K562 (cell line): ENCODE measurements at regions not wholly inside any gene's neighbourhood (a gene's known extent, or its start where the extent isn't known, plus 50 kb on each side); places are given as distances from the start of the nearest gene placed in this dataset.

Experiments
- ATAC-seq: fragments of 200-7000 bp; cut with Tn5 transposase; 3 replicates; pipeline ENCODE4 v1.9.1; 2020; ENCODE audit warnings: moderate library complexity
- BruUV-seq: library from RNA; stranded (reverse); fragments of 400-500 nt; replicated peaks from 2 replicates; lab custom pipeline; 2021; lab: Mats Ljungman, UMichigan
- CTCF ChIA-PET: fragments of 300-600 bp; formaldehyde crosslinking; extraction: SDS; loops from one replicate; lab custom pipeline; 2021; ENCODE audit warnings: low intra/inter-chr PET ratio; lab: Yijun Ruan, JAX
- POLR2A ChIA-PET: fragments of 300-600, 350-650 bp; sonication (Branson Sonifier 250); formaldehyde crosslinking; extraction: SDS; loops from one replicate; lab custom pipeline; 2021; ENCODE audit warnings: antibody characterized with exemption, inconsistent platforms; lab: Yijun Ruan, JAX
- DNase-seq, 4 experiments: peaks; one replicate each; pipeline versions ENCODE4 v3.0.0 to v3.0.0-alpha.2; 2011 to 2018; ENCODE audit warnings: low spot score in 3 of 4, mixed read lengths in 3 of 4; ENCODE audit errors: extremely low read depth in 1 of 4
- FAIRE-seq: peaks from 2 replicates; lab custom pipeline; 2011; peaks lifted over from hg19 to GRCh38; lab: Jason Lieb, UNC
- H2AFZ ChIP-seq: 2 replicates; pipeline ENCODE4 v1.6.0; 2011; ENCODE audit warnings: low read depth, low read length, control low read depth, inconsistent platforms
- H3K27ac ChIP-seq: fragments of 200-600 bp; 3 replicates; pipeline ENCODE4 v1.8.0; 2011; ENCODE audit warnings: low read depth, mild to moderate bottlenecking, control low read depth, inconsistent platforms, low read length, moderate library complexity, mixed read lengths; ENCODE audit errors: extremely low read depth
- H3K27me3 ChIP-seq, 2 experiments: fragments of 300-600 bp in 1 of 2; 2 replicates in 1 of 2; 3 replicates in 1 of 2; pipeline versions ENCODE4 v1.6.0 to v1.8.0; 2011; ENCODE audit warnings: inconsistent platforms in 2 of 2, low read length in 2 of 2, mild to moderate bottlenecking in 1 of 2, mixed read lengths in 1 of 2, moderate library complexity in 1 of 2; ENCODE audit not compliant: control insufficient read depth in 2 of 2, insufficient read depth in 2 of 2
- H3K36me3 ChIP-seq: fragments of 300-600 bp; 3 replicates; pipeline ENCODE4 v1.8.0; 2011; ENCODE audit warnings: mild to moderate bottlenecking, low read length, inconsistent platforms; ENCODE audit not compliant: control insufficient read depth, insufficient read depth
- H3K4me1 ChIP-seq, 2 experiments: fragments of 200-600 bp in 1 of 2; replicated peaks in 1 of 2; 2 replicates in 1 of 2; 3 replicates in 1 of 2; pipeline versions ENCODE4 v1.5.1 to v1.8.0; 2011; ENCODE audit warnings: inconsistent platforms in 2 of 2, low read length in 2 of 2, mild to moderate bottlenecking in 1 of 2, mixed read lengths in 1 of 2, moderate library complexity in 1 of 2; ENCODE audit not compliant: control insufficient read depth in 2 of 2, insufficient read depth in 2 of 2
- H3K4me2 ChIP-seq: 2 replicates; pipeline ENCODE4 v1.6.1; 2011; ENCODE audit warnings: low read length, control low read depth, inconsistent platforms, mixed read lengths; ENCODE audit not compliant: insufficient read depth
- H3K4me3 ChIP-seq: fragments of 200-600 bp; sonication (generic), shearing (Covaris generic); 2 replicates; pipeline ENCODE4 v1.5.1; 2016; ENCODE audit warnings: control low read depth, inconsistent platforms
- H3K79me2 ChIP-seq: fragments of 200-600 bp; 3 replicates; pipeline ENCODE4 v1.8.0; 2011; ENCODE audit warnings: low read length, inconsistent platforms; ENCODE audit not compliant: control insufficient read depth, insufficient read depth
- H3K9ac ChIP-seq, 2 experiments: 2 replicates each; pipeline versions ENCODE4 v1.6.0 to v1.6.1; 2011; ENCODE audit warnings: low read depth in 2 of 2, low read length in 2 of 2, control low read depth in 1 of 2, inconsistent platforms in 1 of 2, mild to moderate bottlenecking in 1 of 2, mixed read lengths in 1 of 2; ENCODE audit not compliant: insufficient read depth in 1 of 2
- H3K9me1 ChIP-seq: one replicate; pipeline ENCODE4 v1.6.0; 2011; ENCODE audit warnings: inconsistent platforms, mild to moderate bottlenecking, low read length, moderate library complexity; ENCODE audit not compliant: control insufficient read depth, insufficient read depth
- H3K9me3 ChIP-seq: replicated peaks from 2 replicates; pipeline ENCODE4 v1.5.1; 2011; ENCODE audit warnings: low read depth, low read length, inconsistent platforms; ENCODE audit not compliant: control insufficient read depth, insufficient read depth
- H4K20me1 ChIP-seq: replicated peaks from 2 replicates; pipeline ENCODE4 v1.6.1; 2011; ENCODE audit warnings: low read length, inconsistent platforms, mixed read lengths; ENCODE audit not compliant: control insufficient read depth, insufficient read depth
- FIP1L1 ChIP-seq: fragments of 200-400 bp; formaldehyde crosslinking; IDR thresholded peaks from 2 replicates; pipeline ENCODE4 v1.6.1; 2018; ENCODE audit warnings: mild to moderate bottlenecking, low read depth, low read length; ENCODE audit not compliant: poor library complexity, severe bottlenecking
- PKNOX1 ChIP-seq: fragments of 450-650 bp; IDR thresholded peaks from 2 replicates; pipeline ENCODE4 v1.6.1; 2016
- WGBS: fragments of 100-300 bp; shearing (Covaris generic); methylation state at CpG from one replicate; pipeline ENCODE4 v1.1.6; 2016; ENCODE audit warnings: low coverage, mixed read lengths; ENCODE audit not compliant: insufficient coverage; ENCODE audit errors: missing lambda C conversion rate; 5-methylcytosine and 5-hydroxymethylcytosine counted together
- in situ Hi-C: fragments of 300-500 bp; cut with MboI; formaldehyde crosslinking; loops from 4 replicates; pipeline ENCODE4 v1.15.0; 2018; ENCODE audit warnings: inconsistent platforms, mixed read lengths
- intact Hi-C: fragments of 100-400 bp; cut with micrococcal nuclease; formaldehyde crosslinking; loops from 2 replicates; pipeline ENCODE4 v1.14.2; 2022
- TF ChIP-seq, protein P1 (sequence below): sonication (generic); formaldehyde crosslinking; IDR thresholded peaks from 2 replicates; pipeline ENCODE4 v1.8.1; 2023; ENCODE audit warnings: mild to moderate bottlenecking, missing genetic modification reagents
- TF ChIP-seq, protein P2 (sequence below): IDR thresholded peaks from 3 replicates; pipeline ENCODE4 v1.6.1; 2011; ENCODE audit warnings: borderline replicate concordance, mild to moderate bottlenecking; ENCODE audit not compliant: insufficient read length, insufficient read depth

- H3K4me3 ChIP-seq = no peak overlapping the region
- CTCF ChIA-PET = no interaction called here
Observed at GRCh38 chr4:81891005-81891996, 419.6 kb upstream of the RASGEF1B start.

More at GRCh38 chr4:81891005-81891996, 419.6 kb upstream of the RASGEF1B start:
- Histone ChIP-seq H3K27ac (no peak overlapping the region), H3K9me1 (no peaks in the 10 kb centered on the region), H2AFZ (no peak overlapping the region), H3K27me3 (peaks cover 0 to 6% of the 10 kb centered on the region in 2 experiments; a peak in 2 of 5 replicates), H3K4me2 (no peak overlapping the region), H3K9me3 (no peaks in the 10 kb centered on the region), H4K20me1 (no peaks in the 10 kb centered on the region), H3K79me2 (no peaks in the 10 kb centered on the region), H3K4me1 (no peaks in the 10 kb centered on the region), H3K36me3 (no peaks in the 10 kb centered on the region), H3K9ac (no peak overlapping the region)
- POLR2A ChIA-PET = no interaction called here
- BruUV-seq = no TSS peak
- intact Hi-C loops = no loop called here
- WGBS = 2% methylated on average over 7 of the region's 7 CpGs
- DNase-seq (no peak), ATAC-seq (no peak), FAIRE-seq (no peak)
- in situ Hi-C loops = no loop called here
- TF ChIP-seq, protein P1, sequence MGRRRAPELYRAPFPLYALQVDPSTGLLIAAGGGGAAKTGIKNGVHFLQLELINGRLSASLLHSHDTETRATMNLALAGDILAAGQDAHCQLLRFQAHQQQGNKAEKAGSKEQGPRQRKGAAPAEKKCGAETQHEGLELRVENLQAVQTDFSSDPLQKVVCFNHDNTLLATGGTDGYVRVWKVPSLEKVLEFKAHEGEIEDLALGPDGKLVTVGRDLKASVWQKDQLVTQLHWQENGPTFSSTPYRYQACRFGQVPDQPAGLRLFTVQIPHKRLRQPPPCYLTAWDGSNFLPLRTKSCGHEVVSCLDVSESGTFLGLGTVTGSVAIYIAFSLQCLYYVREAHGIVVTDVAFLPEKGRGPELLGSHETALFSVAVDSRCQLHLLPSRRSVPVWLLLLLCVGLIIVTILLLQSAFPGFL (CRISPR knock-in tag) = no peak
- TF ChIP-seq FIP1L1 (no peak), PKNOX1 (no peak)
- TF ChIP-seq, protein P2, sequence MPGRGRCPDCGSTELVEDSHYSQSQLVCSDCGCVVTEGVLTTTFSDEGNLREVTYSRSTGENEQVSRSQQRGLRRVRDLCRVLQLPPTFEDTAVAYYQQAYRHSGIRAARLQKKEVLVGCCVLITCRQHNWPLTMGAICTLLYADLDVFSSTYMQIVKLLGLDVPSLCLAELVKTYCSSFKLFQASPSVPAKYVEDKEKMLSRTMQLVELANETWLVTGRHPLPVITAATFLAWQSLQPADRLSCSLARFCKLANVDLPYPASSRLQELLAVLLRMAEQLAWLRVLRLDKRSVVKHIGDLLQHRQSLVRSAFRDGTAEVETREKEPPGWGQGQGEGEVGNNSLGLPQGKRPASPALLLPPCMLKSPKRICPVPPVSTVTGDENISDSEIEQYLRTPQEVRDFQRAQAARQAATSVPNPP = no peak
- TF ChIP-seq, all 486 proteins: peak for 0
